Colonic mucosa (tissue), 4 donors: ENCODE measurements at regions not wholly inside any gene's neighbourhood (a gene's known extent, or its start where the extent isn't known, plus 50 kb on each side); places are given as distances from the start of the nearest gene placed in this dataset.

Experiments
- DNase-seq: peaks from one replicate; pipeline ENCODE4 v3.0.0-alpha.2; 2020
- H3K27ac ChIP-seq: fragments of 200-600 bp; one replicate; pipeline ENCODE4 v1.8.0; 2021
- H3K27me3 ChIP-seq: fragments of 200-600 bp; one replicate; pipeline ENCODE4 v1.8.0; 2021
- H3K36me3 ChIP-seq: fragments of 200-600 bp; one replicate; pipeline ENCODE4 v1.8.0; 2021
- H3K4me1 ChIP-seq: fragments of 200-600 bp; one replicate; pipeline ENCODE4 v1.8.0; 2021; ENCODE audit warnings: mild to moderate bottlenecking
- H3K4me3 ChIP-seq: fragments of 200-600 bp; one replicate; pipeline ENCODE4 v1.8.0; 2021
- H3K9ac ChIP-seq, 2 donors: one replicate each; pipeline ENCODE4 v1.7.0; 2013; ENCODE audit warnings: control low read depth in 2 of 2, low read depth in 2 of 2, low read length in 2 of 2
- H3K9me3 ChIP-seq: fragments of 200-600 bp; one replicate; pipeline ENCODE4 v1.8.0; 2021
- CTCF ChIP-seq: fragments of 200-600 bp; IDR thresholded peaks from one replicate; pipeline ENCODE4 v1.8.0; 2022; ENCODE audit warnings: antibody characterized with exemption, mild to moderate bottlenecking
- intact Hi-C: fragments of 100-400 bp; cut with DNase I; formaldehyde crosslinking; loops from one replicate; pipeline ENCODE4 v1.14.1; 2022
- donor health status: healthy.
- donor health status: DM: no; HTN: no; CAD: no.
- donor health status: DM: no; HTN: no; CAD: no.

DNA sequence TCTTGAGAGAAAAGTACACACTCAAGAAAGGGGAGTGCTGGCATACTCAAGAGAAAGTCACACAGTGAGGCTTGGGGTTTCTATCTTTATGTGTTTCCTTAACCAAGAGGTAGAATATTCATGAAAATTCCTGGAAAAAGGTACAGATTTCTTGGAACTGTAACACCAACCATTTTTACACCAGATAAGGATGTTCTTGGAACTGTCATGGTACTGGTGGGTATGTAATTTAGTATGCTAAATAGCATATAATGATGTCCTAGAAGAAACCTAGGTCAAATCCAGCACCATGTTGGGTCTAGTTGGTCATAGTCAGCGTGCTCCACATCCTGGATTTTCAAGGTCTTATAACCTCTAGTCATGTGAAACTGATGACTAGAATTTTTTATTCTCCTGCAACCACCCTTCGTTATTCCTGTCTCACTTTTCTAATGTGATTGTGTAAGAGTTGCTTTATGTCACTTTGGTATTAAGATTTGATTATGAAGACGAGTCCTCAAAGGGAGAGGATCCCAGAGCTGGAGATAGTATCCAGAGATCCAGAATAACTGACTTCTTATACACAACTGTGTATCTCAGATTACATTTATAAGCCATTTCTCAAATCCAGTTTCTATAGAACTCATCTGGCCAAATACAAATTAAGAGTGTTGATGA lies 510.1 kb downstream of the TMTC2 start:
- no peak for DNase-seq
- no peak for TF ChIP-seq CTCF
- no peak overlapping the region for H3K27ac ChIP-seq
- H3K36me3 ChIP-seq = no peaks in the 10 kb centered on the region
- H3K9ac ChIP-seq = no peak overlapping the region
- intact Hi-C loops = no loop called here
- no peaks in the 10 kb centered on the region for H3K27me3 ChIP-seq
- H3K4me3 ChIP-seq = no peak overlapping the region
- H3K9me3 ChIP-seq = no peaks in the 10 kb centered on the region
- H3K4me1 ChIP-seq = no peaks in the 10 kb centered on the region

DNA sequence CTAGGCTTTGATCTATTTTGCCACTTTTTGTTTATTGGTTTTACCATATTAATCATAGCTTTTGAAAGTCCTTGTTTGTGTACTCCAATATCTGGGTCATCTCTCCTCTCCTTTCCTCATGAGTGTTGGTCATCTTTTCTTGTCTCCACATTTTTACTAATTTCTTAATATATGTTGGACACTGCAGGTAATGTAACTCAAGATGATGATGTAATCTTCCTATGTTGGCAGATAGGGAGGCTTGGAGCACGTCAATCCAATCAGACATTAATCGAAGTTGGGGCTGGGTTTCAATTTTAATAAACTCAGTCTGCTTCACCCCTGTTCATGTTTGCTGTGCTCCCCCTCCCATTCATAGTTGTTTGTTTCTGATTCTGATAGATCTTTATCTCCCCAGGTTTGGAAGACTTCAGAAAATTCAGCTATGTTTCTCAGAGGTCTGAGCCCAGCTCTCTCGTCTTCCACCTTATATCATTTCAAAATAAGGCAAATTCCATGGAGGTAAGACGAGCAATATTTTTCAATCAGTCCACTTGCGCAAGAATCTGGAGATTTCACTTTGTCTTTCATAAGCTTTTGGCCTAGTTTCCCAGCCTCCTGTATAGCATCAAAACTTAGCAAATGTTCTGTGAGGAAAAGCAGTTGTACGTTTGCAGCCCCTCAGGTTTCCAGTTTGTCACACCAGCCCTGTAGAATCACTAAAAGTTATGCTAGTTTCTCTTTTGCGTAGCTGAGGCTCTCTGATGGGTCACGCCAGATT lies 504.1 kb downstream of the TMTC2 start:
- no peaks in the 10 kb centered on the region for H3K4me1 ChIP-seq
- no peaks in the 10 kb centered on the region for H3K27me3 ChIP-seq
- H3K9ac ChIP-seq = no peak overlapping the region
- no peaks in the 10 kb centered on the region for H3K36me3 ChIP-seq
- intact Hi-C loops = no loop called here
- H3K9me3 ChIP-seq = no peaks in the 10 kb centered on the region
- no peak for TF ChIP-seq CTCF
- no peak overlapping the region for H3K4me3 ChIP-seq
- no peak overlapping the region for H3K27ac ChIP-seq
- DNase-seq = no peak

DNA sequence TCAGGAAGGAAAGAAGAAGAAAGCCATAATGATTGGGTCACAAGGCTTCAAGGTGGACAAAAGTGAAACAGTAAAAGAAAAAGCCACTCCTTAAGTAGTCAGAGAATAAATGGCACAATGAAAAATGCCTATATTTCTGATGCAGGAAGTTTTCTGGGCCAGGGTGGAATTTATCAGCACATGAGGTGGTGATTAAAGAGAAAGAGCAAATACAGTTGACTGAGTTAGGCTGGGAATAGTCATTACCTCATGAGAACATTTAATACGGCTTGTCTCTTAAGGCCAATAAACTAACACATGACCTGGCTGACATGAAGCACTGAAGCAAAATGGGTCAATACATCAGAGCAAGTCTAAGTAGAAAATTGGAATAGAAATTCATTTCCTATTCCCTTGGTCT lies 499.7 kb downstream of the TMTC2 start:
- DNase-seq = no peak
- H3K27ac ChIP-seq = no peak overlapping the region

GRCh38 chr12:83185241-83185640 lies 498.5 kb downstream of the TMTC2 start:
- H3K27ac ChIP-seq = no peak overlapping the region
- H3K4me3 ChIP-seq = no peak overlapping the region
- no peaks in the 10 kb centered on the region for H3K4me1 ChIP-seq
- H3K9me3 ChIP-seq = no peaks in the 10 kb centered on the region
- TF ChIP-seq CTCF = no peak
- no peaks in the 10 kb centered on the region for H3K27me3 ChIP-seq
- intact Hi-C loops = no loop called here
- no peak overlapping the region for H3K9ac ChIP-seq
- DNase-seq = no peak
- H3K36me3 ChIP-seq = no peaks in the 10 kb centered on the region

More for the DNA sequence above, 499.7 kb downstream of the TMTC2 start:
- Histone ChIP-seq H3K36me3 (no peaks in the 10 kb centered on the region), H3K27me3 (no peaks in the 10 kb centered on the region), H3K4me1 (no peaks in the 10 kb centered on the region), H3K4me3 (no peak overlapping the region), H3K9ac (no peak overlapping the region), H3K9me3 (no peaks in the 10 kb centered on the region)
- intact Hi-C loops = no loop called here
- no peak for TF ChIP-seq CTCF
